GM19193 (cell line): ENCODE measurements at regions not wholly inside any gene's neighbourhood (a gene's known extent, or its start where the extent isn't known, plus 50 kb on each side); places are given as distances from the start of the nearest gene placed in this dataset.

Experiments
- POLR2A ChIP-seq: IDR thresholded peaks from 4 replicates; pipeline ENCODE4 v1.6.1; 2011; ENCODE audit not compliant: insufficient read depth, insufficient read length; ENCODE audit errors: extremely low read depth

DNA sequence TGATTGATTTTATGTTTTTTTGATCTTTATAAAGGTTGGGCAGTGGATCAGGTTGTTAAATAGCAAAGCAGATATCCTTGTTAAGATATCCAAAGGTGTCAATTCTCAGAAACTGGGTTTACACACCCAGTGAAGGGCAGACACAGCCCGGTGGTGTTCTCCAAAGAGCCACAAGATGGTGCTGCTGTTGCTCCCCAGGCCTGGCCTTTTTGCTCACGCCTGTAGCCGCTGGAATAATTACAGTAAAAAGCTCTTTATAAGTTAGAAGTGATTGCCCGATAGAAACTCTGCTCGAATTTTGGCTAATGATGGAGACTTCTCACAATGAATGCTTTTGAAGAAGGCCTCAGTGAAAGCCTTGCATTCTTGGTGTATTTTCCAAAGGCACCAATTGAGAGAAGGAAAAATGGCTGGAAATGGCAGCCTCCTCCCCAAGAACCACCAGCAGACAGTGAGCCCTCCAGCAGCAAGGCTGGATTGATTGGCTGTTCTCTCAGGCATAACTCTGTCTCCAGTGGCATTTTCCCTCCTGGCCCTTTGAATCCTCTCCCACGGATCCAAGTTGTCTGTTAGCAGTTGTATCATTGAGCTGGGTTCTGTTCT, 120.5 kb upstream of the CHD6 start:
- no peak for TF ChIP-seq POLR2A

- TF ChIP-seq POLR2A, result no peak
Measured at GRCh38 chr20:41735949-41736348, 117.8 kb upstream of the CHD6 start.

DNA sequence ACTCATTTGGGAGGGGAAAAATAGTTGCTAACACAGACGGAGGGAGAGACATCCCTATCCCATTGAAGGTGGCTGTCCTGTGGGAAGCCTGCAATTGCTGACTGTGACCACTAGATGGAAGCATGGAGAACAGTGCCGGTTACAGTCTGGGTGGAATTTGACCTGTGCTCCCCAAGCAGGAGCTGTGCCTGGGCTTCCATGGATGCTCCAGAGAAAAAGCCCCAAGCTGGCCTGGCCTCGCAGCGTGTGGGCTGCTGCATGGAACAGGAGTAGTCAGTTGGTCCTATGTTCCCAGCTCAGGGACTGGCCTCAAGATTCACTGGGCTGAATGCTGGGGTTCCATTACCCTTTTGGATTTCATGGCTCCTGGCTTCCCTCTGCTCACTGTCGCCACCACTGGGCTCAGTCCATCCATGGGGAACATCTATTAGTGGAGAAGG, 116.3 kb upstream of the CHD6 start:
- TF ChIP-seq POLR2A, result no peak

GRCh38 chr20:41733151-41733550, 115.0 kb upstream of the CHD6 start:
- TF ChIP-seq POLR2A, result no peak

DNA sequence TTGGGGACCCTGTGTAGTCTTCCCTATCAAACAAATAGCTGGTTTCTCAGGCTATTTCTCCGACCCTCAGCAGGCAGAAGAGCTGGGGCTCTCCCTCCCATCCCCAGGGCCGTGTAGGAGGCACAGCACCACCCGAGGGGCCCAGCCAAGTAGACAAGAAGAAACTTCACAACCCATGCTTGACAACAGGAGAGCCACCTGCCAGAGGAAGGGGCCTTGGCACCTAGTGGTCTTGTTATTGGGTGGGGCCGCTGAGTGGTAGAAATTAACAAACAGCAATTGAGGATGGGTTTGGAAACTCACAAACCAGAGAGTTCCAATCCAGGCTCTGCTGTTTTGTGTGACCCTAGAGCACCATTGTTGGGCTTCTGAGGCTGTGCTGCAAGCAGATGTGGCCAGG, 108.5 kb upstream of the CHD6 start:
- no peak for TF ChIP-seq POLR2A

DNA sequence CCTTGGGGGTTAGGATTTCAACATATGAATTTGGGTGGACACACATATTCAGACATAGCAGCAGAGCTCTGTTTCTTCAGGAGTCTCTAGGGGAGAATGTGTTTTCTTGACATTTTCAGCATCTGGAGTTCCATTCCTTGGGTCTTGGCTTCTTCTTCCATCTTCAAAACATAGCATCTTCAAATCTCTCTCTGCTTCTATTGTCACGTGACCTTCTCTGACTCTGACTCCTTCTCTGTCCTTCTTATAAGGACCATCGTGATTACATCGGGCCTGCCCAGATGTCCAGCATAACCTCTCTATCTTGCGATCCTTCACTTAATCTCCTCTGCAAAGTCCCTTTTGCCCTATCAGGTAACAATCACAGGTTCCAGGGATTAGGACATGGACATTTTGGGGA, 101.0 kb upstream of the CHD6 start:
- no peak for TF ChIP-seq POLR2A

- TF ChIP-seq POLR2A, result no peak
Measured at GRCh38 chr20:41717483-41717882, 99.3 kb upstream of the CHD6 start.

- no peak for TF ChIP-seq POLR2A
Measured at GRCh38 chr20:41716911-41717310, 98.7 kb upstream of the CHD6 start.

GRCh38 chr20:41716436-41716835, 98.3 kb upstream of the CHD6 start:
- TF ChIP-seq POLR2A, result no peak

DNA sequence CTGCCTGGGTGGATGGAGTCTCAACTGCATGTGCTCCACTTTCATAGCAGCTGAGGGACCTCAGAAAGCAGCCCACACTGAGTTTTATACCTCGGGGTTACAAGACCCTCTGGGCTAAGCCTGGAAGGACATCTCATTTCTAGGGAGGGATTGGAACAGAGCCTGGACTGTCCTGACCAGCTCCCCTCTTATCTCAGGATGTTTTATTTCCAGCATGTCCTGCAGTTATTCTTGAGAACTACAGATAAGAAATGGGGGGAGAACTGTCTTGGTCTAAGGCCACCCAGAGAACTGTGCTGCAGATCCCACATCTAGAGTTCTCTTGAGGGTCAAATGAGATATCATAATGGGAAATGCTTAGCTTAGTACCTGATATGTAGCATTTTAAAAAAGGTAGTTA, 97.3 kb upstream of the CHD6 start:
- TF ChIP-seq POLR2A, result no peak

DNA sequence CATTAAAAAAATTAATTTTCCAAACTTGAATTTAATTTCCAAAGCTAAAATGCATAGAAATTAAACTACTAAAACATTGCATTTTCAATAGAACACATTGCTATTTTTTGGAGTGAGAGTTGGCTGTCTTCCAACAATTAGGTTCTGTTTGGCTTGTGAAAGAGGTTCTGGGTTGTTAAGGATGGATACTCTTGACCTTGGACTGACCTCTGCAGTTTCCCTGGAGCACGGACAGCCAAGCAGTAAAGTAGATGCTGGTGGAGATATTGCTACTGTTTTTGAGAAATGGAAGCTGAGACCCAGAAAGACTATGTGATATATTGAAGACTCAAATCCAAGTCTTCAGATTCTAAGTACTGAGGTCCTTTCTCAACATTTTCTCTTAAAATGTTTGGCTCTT, 95.9 kb upstream of the CHD6 start:
- no peak for TF ChIP-seq POLR2A

GRCh38 chr20:41704896-41705295, 86.7 kb upstream of the CHD6 start:
- no peak for TF ChIP-seq POLR2A

DNA sequence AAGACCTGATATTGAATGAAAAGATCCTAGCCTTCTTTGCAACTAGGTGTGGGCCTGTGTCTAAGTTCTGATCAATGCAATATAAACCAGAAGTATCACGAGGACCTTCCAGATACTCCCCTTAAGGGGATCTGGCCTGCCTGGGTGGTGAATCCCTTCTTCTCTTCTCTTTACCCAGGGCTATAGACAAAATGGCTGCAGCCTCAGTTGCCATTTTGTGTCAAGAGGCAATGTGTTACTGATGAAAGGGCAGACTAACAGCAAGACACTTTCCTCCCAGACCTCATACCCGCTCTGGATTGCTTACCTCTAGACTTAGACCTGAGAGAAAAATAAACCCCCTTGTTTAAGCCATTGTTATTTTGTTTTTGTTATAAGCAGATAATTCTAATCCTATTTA, 84.5 kb upstream of the CHD6 start:
- no peak for TF ChIP-seq POLR2A

DNA sequence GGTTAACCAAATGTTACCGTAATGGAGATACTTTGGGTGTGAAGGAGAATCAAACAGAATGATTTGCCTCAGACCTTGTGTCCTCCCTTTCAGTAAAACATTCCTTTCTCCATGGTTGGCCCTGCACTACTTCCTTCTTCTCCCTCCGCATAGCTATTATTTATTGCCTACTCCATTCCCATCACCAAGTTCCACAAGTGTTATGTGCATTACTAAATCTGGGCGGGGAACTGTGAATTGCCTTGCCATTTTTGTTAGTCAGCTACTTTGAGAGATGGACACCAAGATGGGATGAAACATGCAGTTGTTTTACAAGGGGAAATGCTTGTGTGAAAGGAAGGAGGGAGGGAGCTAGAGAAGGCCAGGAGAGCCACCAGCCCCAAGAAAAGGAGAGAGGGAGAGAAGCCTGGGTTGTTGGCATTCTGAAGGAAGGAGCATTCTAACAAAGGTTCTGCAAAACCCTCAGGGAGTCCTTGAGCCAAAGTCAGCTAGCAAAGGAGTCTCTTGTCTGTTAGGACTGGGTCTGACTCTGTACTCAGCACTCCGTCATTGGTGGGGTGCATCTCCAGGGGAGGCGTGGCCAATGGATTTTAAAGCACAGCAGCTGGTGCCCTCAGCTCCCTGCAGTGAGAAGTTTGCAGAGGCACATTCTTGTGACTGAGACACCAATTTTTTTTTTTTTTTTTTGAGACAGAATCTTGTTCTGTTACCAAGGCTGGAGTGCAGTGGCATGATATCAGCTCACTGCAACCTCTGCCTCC, 83.6 kb upstream of the CHD6 start:
- no peak for TF ChIP-seq POLR2A

GRCh38 chr20:41697861-41698559, 79.8 kb upstream of the CHD6 start:
- no peak for TF ChIP-seq POLR2A

- no peak for TF ChIP-seq POLR2A
Measured at GRCh38 chr20:41696428-41696827, 78.3 kb upstream of the CHD6 start.
